ENCODE measurements at regions not wholly inside any gene's neighbourhood (a gene's known extent, or its start where the extent isn't known, plus 50 kb on each side); places are given as distances from the start of the nearest gene placed in this dataset.

GRCh38 chr7:47666164-47666862 lies 84.4 kb upstream of the TNS3 start (continued):
- peak; percentile 80 to 84 for TF ChIP-seq MAFK (conservative IDR thresholded peaks at IDR 0.05 in 1 of 2, IDR thresholded peaks at IDR 0.05 in 1 of 2; ENCODE audit: low read length in 2 of 2)
- no peak for TF ChIP-seq IKZF5 (CRISPR knock-in tag; IDR thresholded peaks at IDR 0.05)
- no peak for TF ChIP-seq ZNF770 (CRISPR knock-in tag; IDR thresholded peaks at IDR 0.05)
- TF ChIP-seq TOE1 (CRISPR knock-in tag; IDR thresholded peaks at IDR 0.05): no peak
- no peak for TF ChIP-seq MEIS1 (CRISPR knock-in tag; IDR thresholded peaks at IDR 0.05; ENCODE audit: borderline replicate concordance)
- no peak for TF ChIP-seq CBX5 (CRISPR knock-in tag; IDR thresholded peaks at IDR 0.05; ENCODE audit: borderline replicate concordance)
- no peak for TF ChIP-seq MTA1 (CRISPR knock-in tag; IDR thresholded peaks at IDR 0.05; ENCODE audit: borderline replicate concordance)
- TF ChIP-seq ZNF775 (CRISPR knock-in tag; IDR thresholded peaks at IDR 0.05; ENCODE audit: borderline replicate concordance): no peak
- TF ChIP-seq TEAD2 (CRISPR knock-in tag; IDR thresholded peaks at IDR 0.05): no peak
- no peak for TF ChIP-seq ZNF543 (CRISPR knock-in tag; IDR thresholded peaks at IDR 0.05)
- TF ChIP-seq FOSL2 (CRISPR knock-in tag; IDR thresholded peaks at IDR 0.05): no peak
- TF ChIP-seq ELF4 (CRISPR knock-in tag; IDR thresholded peaks at IDR 0.05; ENCODE audit: borderline replicate concordance): no peak
- peak; percentile 55; the same call in 1 of the 2 replicates for TF ChIP-seq ZFX (CRISPR knock-in tag; IDR thresholded peaks at IDR 0.05; ENCODE audit: low read depth)
- TF ChIP-seq MAFG (CRISPR knock-in tag; IDR thresholded peaks at IDR 0.05): peak; percentile 39; the same call in 1 of the 2 replicates
- TF ChIP-seq MAFF (IDR thresholded peaks at IDR 0.05; ENCODE audit: low read depth, low read length): peak; percentile 74
- no peak for TF ChIP-seq BCL3 (CRISPR knock-in tag; IDR thresholded peaks at IDR 0.05)

Measured in HepG2 (cell line).